HEK293 (cell line): ENCODE measurements at regions not wholly inside any gene's neighbourhood (a gene's known extent, or its start where the extent isn't known, plus 50 kb on each side); places are given as distances from the start of the nearest gene placed in this dataset.

ENCODE experiments used
- CTCF ChIA-PET: fragments of 350-600 bp; formaldehyde crosslinking; extraction: SDS; loops from one replicate; lab custom pipeline; 2021; ENCODE audit warnings: antibody characterized with exemption; lab: Yijun Ruan, JAX
- POLR2A ChIA-PET: fragments of 300-600 bp; formaldehyde crosslinking; extraction: SDS; loops from one replicate; lab custom pipeline; 2020; ENCODE audit warnings: antibody characterized with exemption, inconsistent platforms; lab: Yijun Ruan, JAX
- H3K27ac ChIP-seq: fragments of 200-500 bp; sonication (Bioruptor generic); 2 replicates; pipeline ENCODE4 v1.5.1; 2014; ENCODE audit warnings: low read depth, low read length, control low read depth, inconsistent platforms; ENCODE audit errors: extremely low read depth
- H3K36me3 ChIP-seq, 2 experiments: fragments of 200-500 bp in 1 of 2; sonication (Bioruptor generic) in 1 of 2; 1 replicate in 1 of 2; 2 replicates in 1 of 2; pipeline ENCODE4 v1.5.1; 2014 to 2017; ENCODE audit warnings: inconsistent platforms in 2 of 2, low read length in 2 of 2; ENCODE audit not compliant: control insufficient read depth in 2 of 2, insufficient read depth in 1 of 2
- H3K4me1 ChIP-seq: fragments of 200-500 bp; sonication (Bioruptor generic); 2 replicates; pipeline ENCODE4 v1.5.1; 2014; ENCODE audit warnings: mild to moderate bottlenecking, low read length, inconsistent platforms; ENCODE audit not compliant: control insufficient read depth, insufficient read depth
- H3K4me3 ChIP-seq: 2 replicates; pipeline ENCODE4 v1.5.1; 2011; ENCODE audit warnings: low read depth, mild to moderate bottlenecking, control low read depth, low read length, moderate library complexity
- H3K9me3 ChIP-seq: fragments of 200-500 bp; sonication (Bioruptor generic); 2 replicates; pipeline ENCODE4 v1.5.1; 2014; ENCODE audit warnings: low read depth, low read length, inconsistent platforms; ENCODE audit not compliant: control insufficient read depth, insufficient read depth
- HOXA7 ChIP-seq: sonication (generic); formaldehyde crosslinking; IDR thresholded peaks from 2 replicates; pipeline ENCODE4 v1.8.1; 2022; ENCODE audit warnings: missing genetic modification reagents, borderline replicate concordance
- IKZF3 ChIP-seq: fragments of 450-650 bp; IDR thresholded peaks from 2 replicates; pipeline ENCODE4 v1.5.0; 2018; ENCODE audit warnings: missing biosample characterization, mild to moderate bottlenecking, missing genetic modification characterization, moderate library complexity
- OVOL3 ChIP-seq: fragments of 450-650 bp; formaldehyde crosslinking; IDR thresholded peaks from 2 replicates; pipeline ENCODE4 v1.5.1; 2016; ENCODE audit warnings: missing biosample characterization, missing genetic modification characterization
- PATZ1 ChIP-seq: fragments of 450-650 bp; formaldehyde crosslinking; IDR thresholded peaks from 2 replicates; pipeline ENCODE4 v1.5.1; 2016; ENCODE audit warnings: missing biosample characterization, missing genetic modification characterization
- SCRT2 ChIP-seq: fragments of 450-650 bp; formaldehyde crosslinking; IDR thresholded peaks from 2 replicates; pipeline ENCODE4 v1.5.1; 2016; ENCODE audit warnings: missing biosample characterization, missing genetic modification characterization
- ZBTB8A ChIP-seq: fragments of 450-650 bp; formaldehyde crosslinking; IDR thresholded peaks from 2 replicates; pipeline ENCODE4 v1.5.1; 2016; ENCODE audit warnings: missing biosample characterization, missing genetic modification characterization
- ZFHX2 ChIP-seq: fragments of 450-650 bp; formaldehyde crosslinking; conservative IDR thresholded peaks from 2 replicates; pipeline ENCODE4 v1.5.1; 2016; ENCODE audit warnings: missing biosample characterization, missing genetic modification characterization
- ZFP3 ChIP-seq: fragments of 450-650 bp; formaldehyde crosslinking; IDR thresholded peaks from 2 replicates; pipeline ENCODE4 v1.5.1; 2016; ENCODE audit warnings: low read depth, missing biosample characterization, missing genetic modification characterization
- ZNF112 ChIP-seq: fragments of 450-650 bp; formaldehyde crosslinking; IDR thresholded peaks from 2 replicates; pipeline ENCODE4 v1.5.0; 2017; ENCODE audit warnings: missing biosample characterization, missing genetic modification characterization
- ZNF138 ChIP-seq: fragments of 450-650 bp; formaldehyde crosslinking; IDR thresholded peaks from 2 replicates; pipeline ENCODE4 v1.5.1; 2016; ENCODE audit warnings: missing biosample characterization, missing genetic modification characterization, borderline replicate concordance
- ZNF146 ChIP-seq: fragments of 450-650 bp; formaldehyde crosslinking; IDR thresholded peaks from 2 replicates; pipeline ENCODE4 v1.5.1; 2016; ENCODE audit warnings: missing biosample characterization, missing genetic modification characterization
- ZNF155 ChIP-seq: fragments of 450-650 bp; formaldehyde crosslinking; IDR thresholded peaks from 2 replicates; pipeline ENCODE4 v1.5.1; 2016; ENCODE audit warnings: missing biosample characterization, missing genetic modification characterization
- ZNF169 ChIP-seq: fragments of 450-650 bp; formaldehyde crosslinking; IDR thresholded peaks from 2 replicates; pipeline ENCODE4 v1.5.1; 2016; ENCODE audit warnings: missing biosample characterization, missing genetic modification characterization
- ZNF280D ChIP-seq: fragments of 450-650 bp; formaldehyde crosslinking; IDR thresholded peaks from 2 replicates; pipeline ENCODE4 v1.5.1; 2016; ENCODE audit warnings: missing biosample characterization, missing genetic modification characterization
- ZNF302 ChIP-seq: fragments of 450-650 bp; formaldehyde crosslinking; IDR thresholded peaks from 2 replicates; pipeline ENCODE4 v1.5.1; 2016; ENCODE audit warnings: missing biosample characterization, missing genetic modification characterization, low read depth
- ZNF354C ChIP-seq: fragments of 450-650 bp; formaldehyde crosslinking; IDR thresholded peaks from 2 replicates; pipeline ENCODE4 v1.5.1; 2016; ENCODE audit warnings: missing biosample characterization, missing genetic modification characterization, low read depth, borderline replicate concordance
- ZNF529 ChIP-seq: fragments of 450-650 bp; formaldehyde crosslinking; IDR thresholded peaks from 2 replicates; pipeline ENCODE4 v1.5.1; 2017; ENCODE audit warnings: missing genetic modification characterization, missing biosample characterization; ENCODE audit not compliant: insufficient replicate concordance
- ZNF548 ChIP-seq: fragments of 450-650 bp; formaldehyde crosslinking; IDR thresholded peaks from 2 replicates; pipeline ENCODE4 v1.5.1; 2016; ENCODE audit warnings: missing biosample characterization, missing genetic modification characterization
- ZNF621 ChIP-seq: fragments of 450-650 bp; formaldehyde crosslinking; IDR thresholded peaks from 2 replicates; pipeline ENCODE4 v1.5.1; 2017; ENCODE audit warnings: missing biosample characterization, missing genetic modification characterization
- ZNF629 ChIP-seq: fragments of 450-650 bp; formaldehyde crosslinking; IDR thresholded peaks from 2 replicates; pipeline ENCODE4 v1.5.1; 2017; ENCODE audit warnings: missing biosample characterization, missing genetic modification characterization
- ZNF747 ChIP-seq: fragments of 450-650 bp; formaldehyde crosslinking; IDR thresholded peaks from 2 replicates; pipeline ENCODE4 v1.5.1; 2016; ENCODE audit warnings: missing biosample characterization, missing genetic modification characterization

- no peak for TF ChIP-seq ZNF629 (tag by site-specific recombination)
- no peak for TF ChIP-seq ZNF548
- no peaks in the 10 kb centered on the region for H3K9me3 ChIP-seq
- H3K4me1 ChIP-seq, result no peaks in the 10 kb centered on the region
- no peak overlapping the region for H3K27ac ChIP-seq
- H3K36me3 ChIP-seq, result no peaks in the 10 kb centered on the region
- ChIA-PET CTCF (interaction anchor here (1.0 kb wide), 1 partner anchor 9 kb away, joined by 3 read pairs; no protein-coding TSS in a partner anchor), POLR2A (no interaction called here)
- no peak overlapping the region for H3K4me3 ChIP-seq
These were observed 282.5 kb downstream of the ZSWIM6 start for GRCh38 chr5:61614606-61615005.

- Histone ChIP-seq H3K36me3 (no peaks in the 10 kb centered on the region), H3K4me1 (no peaks in the 10 kb centered on the region), H3K9me3 (no peaks in the 10 kb centered on the region), H3K27ac (no peak overlapping the region), H3K4me3 (no peak overlapping the region)
- CTCF ChIA-PET, result no interaction called here
- TF ChIP-seq ZNF112, result no peak
- no peak for TF ChIP-seq ZNF146 (tag by site-specific recombination)
- TF ChIP-seq ZNF621 (tag by site-specific recombination), result no peak
- TF ChIP-seq ZFP3 (tag by site-specific recombination), result no peak
- no peak for TF ChIP-seq ZNF169 (tag by site-specific recombination)
- TF ChIP-seq SCRT2 (tag by site-specific recombination), result no peak
- TF ChIP-seq ZNF138 (tag by site-specific recombination), result no peak
- TF ChIP-seq ZNF529 (tag by site-specific recombination), result no peak
- TF ChIP-seq ZNF354C, result no peak
- TF ChIP-seq ZNF747 (tag by site-specific recombination), result no peak
- no peak for TF ChIP-seq ZBTB8A (tag by site-specific recombination)
- TF ChIP-seq ZNF280D (tag by site-specific recombination), result no peak
- TF ChIP-seq OVOL3, result no peak
- TF ChIP-seq ZNF155 (tag by site-specific recombination), result no peak
- TF ChIP-seq ZNF548, result no peak
- no peak for TF ChIP-seq ZFHX2 (tag by site-specific recombination)
- no peak for TF ChIP-seq IKZF3 (tag by site-specific recombination)
- no peak for TF ChIP-seq ZNF302 (tag by site-specific recombination)
- TF ChIP-seq HOXA7 (CRISPR knock-in tag), result no peak
- TF ChIP-seq PATZ1 (tag by site-specific recombination), result no peak
- TF ChIP-seq, all 188 proteins: peak for 0
- POLR2A ChIA-PET, result no interaction called here
These were observed 285.0 kb downstream of the ZSWIM6 start for GRCh38 chr5:61617039-61617438.
